Naive thymus-derived CD8-positive, alpha-beta T cell (primary cell): ENCODE measurements at regions not wholly inside any gene's neighbourhood (a gene's known extent, or its start where the extent isn't known, plus 50 kb on each side); places are given as distances from the start of the nearest gene placed in this dataset.

ENCODE experiments used
- ATAC-seq, 2 donors: fragments of 150-1000 bp; cut with Tn5 transposase in 1 of 2; sonication (Bioruptor Pico), chemical (Tn5 transposase) in 1 of 2; 1 replicate in 1 of 2; 2 replicates in 1 of 2; pipeline ENCODE4 v1.10.0; 2021; ENCODE audit warnings: mild to moderate bottlenecking in 2 of 2, moderate library complexity in 2 of 2
- POLR2A ChIA-PET: fragments of 350-600 bp; sonication (Branson Sonifier 250); formaldehyde crosslinking; loops from one replicate; lab custom pipeline; 2021; ENCODE audit warnings: antibody characterized with exemption; lab: Charles Lee
- DNase-seq, 10 donors: peaks; one replicate each; pipeline versions ENCODE4 v3.0.0 to v3.0.0-alpha.2; 2020 to 2022
- H3K27ac Mint-ChIP-seq, 10 donors: one replicate each; pipeline ENCODE4 v1.8.0; 2020 to 2022; ENCODE audit warnings: mild to moderate bottlenecking in 10 of 10, mixed read lengths in 10 of 10, moderate library complexity in 4 of 10, inconsistent platforms in 1 of 10
- H3K27me3 Mint-ChIP-seq, 5 donors: one replicate each; pipeline ENCODE4 v1.8.0; 2021 to 2022; ENCODE audit warnings: mixed read lengths in 5 of 5
- H3K36me3 Mint-ChIP-seq, 3 donors: one replicate each; pipeline ENCODE4 v1.8.0; 2020 to 2022; ENCODE audit warnings: mixed read lengths in 3 of 3, mild to moderate bottlenecking in 2 of 3, inconsistent platforms in 1 of 3
- H3K4me1 Mint-ChIP-seq, 4 donors: one replicate each; pipeline ENCODE4 v1.8.0; 2021 to 2022; ENCODE audit warnings: mixed read lengths in 4 of 4
- H3K4me3 Mint-ChIP-seq, 10 donors: one replicate each; pipeline ENCODE4 v1.8.0; 2020 to 2022; ENCODE audit warnings: mild to moderate bottlenecking in 10 of 10, mixed read lengths in 10 of 10, moderate library complexity in 6 of 10, inconsistent platforms in 1 of 10
- H3K9me3 Mint-ChIP-seq, 9 donors: one replicate each; pipeline ENCODE4 v1.8.0; 2020 to 2022; ENCODE audit warnings: mixed read lengths in 9 of 9, mild to moderate bottlenecking in 3 of 9, inconsistent platforms in 1 of 9, moderate library complexity in 1 of 9

GRCh38 chr4:125760956-125761355 is 446.2 kb downstream of the FAT4 start:
- peaks cover 0 to 3% (median 0%) of the 10 kb centered on the region in 9 donors for H3K9me3 Mint-ChIP-seq
- no peak overlapping the region for H3K27ac Mint-ChIP-seq
- ATAC-seq = no peak
- no peaks in the 10 kb centered on the region for H3K4me1 Mint-ChIP-seq
- H3K4me3 Mint-ChIP-seq = no peak overlapping the region
- DNase-seq = no peak
- no peaks in the 10 kb centered on the region for H3K36me3 Mint-ChIP-seq
- POLR2A ChIA-PET = no interaction called here
- H3K27me3 Mint-ChIP-seq = no peaks in the 10 kb centered on the region

- Mint-ChIP-seq H3K4me1 (no peaks in the 10 kb centered on the region), H3K9me3 (peaks cover 0 to 3% (median 0%) of the 10 kb centered on the region in 9 donors), H3K27me3 (no peaks in the 10 kb centered on the region), H3K4me3 (no peak overlapping the region), H3K27ac (no peak overlapping the region), H3K36me3 (no peaks in the 10 kb centered on the region)
- DNase-seq (no peak), ATAC-seq (no peak)
- POLR2A ChIA-PET = no interaction called here
Measured at GRCh38 chr4:125762537-125762936, 447.8 kb downstream of the FAT4 start.

- Mint-ChIP-seq H3K4me1 (no peaks in the 10 kb centered on the region), H3K9me3 (peaks cover 0 to 10% (median 0%) of the 10 kb centered on the region in 9 donors), H3K36me3 (no peaks in the 10 kb centered on the region), H3K27me3 (no peaks in the 10 kb centered on the region), H3K4me3 (no peak overlapping the region), H3K27ac (no peak overlapping the region)
- POLR2A ChIA-PET = no interaction called here
- no peak for ATAC-seq
- DNase-seq = no peak
Measured at GRCh38 chr4:125765941-125766340, 451.2 kb downstream of the FAT4 start.

GRCh38 chr4:125770814-125771398 is 456.2 kb downstream of the FAT4 start:
- no peaks in the 10 kb centered on the region for H3K4me1 Mint-ChIP-seq
- H3K27ac Mint-ChIP-seq = no peak overlapping the region
- H3K4me3 Mint-ChIP-seq = no peak overlapping the region
- DNase-seq (no peak), ATAC-seq (no peak)
- H3K36me3 Mint-ChIP-seq = no peaks in the 10 kb centered on the region
- H3K27me3 Mint-ChIP-seq = no peaks in the 10 kb centered on the region
- H3K9me3 Mint-ChIP-seq = peaks cover 0 to 38% (median 5%) of the 10 kb centered on the region in 9 donors
- POLR2A ChIA-PET = no interaction called here

GRCh38 chr4:125772680-125773079 is 457.9 kb downstream of the FAT4 start:
- Mint-ChIP-seq H3K27me3 (no peaks in the 10 kb centered on the region), H3K36me3 (no peaks in the 10 kb centered on the region), H3K9me3 (peaks cover 0 to 48% (median 5%) of the 10 kb centered on the region in 9 donors), H3K27ac (no peak overlapping the region), H3K4me1 (no peaks in the 10 kb centered on the region), H3K4me3 (no peak overlapping the region)
- ATAC-seq = no peak
- no peak for DNase-seq
- POLR2A ChIA-PET = no interaction called here

- DNase-seq = no peak
- H3K27ac Mint-ChIP-seq = no peak overlapping the region
- POLR2A ChIA-PET = no interaction called here
- ATAC-seq = no peak
- H3K27me3 Mint-ChIP-seq = no peaks in the 10 kb centered on the region
- peaks cover 0 to 48% (median 5%) of the 10 kb centered on the region in 9 donors for H3K9me3 Mint-ChIP-seq
- no peak overlapping the region for H3K4me3 Mint-ChIP-seq
- no peaks in the 10 kb centered on the region for H3K4me1 Mint-ChIP-seq
- H3K36me3 Mint-ChIP-seq = no peaks in the 10 kb centered on the region
Measured at GRCh38 chr4:125773502-125773901, 458.7 kb downstream of the FAT4 start.

GRCh38 chr4:125773931-125774330 is 459.2 kb downstream of the FAT4 start:
- DNase-seq (no peak), ATAC-seq (no peak)
- Mint-ChIP-seq H3K27ac (no peak overlapping the region), H3K36me3 (no peaks in the 10 kb centered on the region), H3K4me3 (no peak overlapping the region), H3K27me3 (no peaks in the 10 kb centered on the region), H3K4me1 (no peaks in the 10 kb centered on the region), H3K9me3 (peaks cover 0 to 48% (median 8%) of the 10 kb centered on the region in 9 donors)
- POLR2A ChIA-PET = no interaction called here

- Mint-ChIP-seq H3K27me3 (no peaks in the 10 kb centered on the region), H3K9me3 (peaks cover 0 to 40% (median 7%) of the 10 kb centered on the region in 9 donors), H3K4me1 (no peaks in the 10 kb centered on the region), H3K27ac (no peak overlapping the region), H3K36me3 (no peaks in the 10 kb centered on the region), H3K4me3 (no peak overlapping the region)
- POLR2A ChIA-PET = no interaction called here
- ATAC-seq (no peak), DNase-seq (no peak)
Measured at GRCh38 chr4:125776146-125776545, 461.4 kb downstream of the FAT4 start.

- Mint-ChIP-seq H3K36me3 (no peaks in the 10 kb centered on the region), H3K27me3 (no peaks in the 10 kb centered on the region), H3K4me3 (no peak overlapping the region), H3K27ac (no peak overlapping the region), H3K9me3 (peaks cover 0 to 15% (median 6%) of the 10 kb centered on the region in 9 donors), H3K4me1 (no peaks in the 10 kb centered on the region)
- POLR2A ChIA-PET = no interaction called here
- no peak for DNase-seq
- ATAC-seq = no peak
Measured at GRCh38 chr4:125780164-125780563, 465.4 kb downstream of the FAT4 start.

- H3K4me1 Mint-ChIP-seq = no peaks in the 10 kb centered on the region
- no peak overlapping the region for H3K4me3 Mint-ChIP-seq
- no peaks in the 10 kb centered on the region for H3K36me3 Mint-ChIP-seq
- DNase-seq (no peak), ATAC-seq (no peak)
- H3K9me3 Mint-ChIP-seq = peaks cover 0 to 11% (median 4%) of the 10 kb centered on the region in 9 donors
- POLR2A ChIA-PET = no interaction called here
- H3K27ac Mint-ChIP-seq = no peak overlapping the region
- H3K27me3 Mint-ChIP-seq = no peaks in the 10 kb centered on the region
Measured at GRCh38 chr4:125780747-125781146, 466.0 kb downstream of the FAT4 start.

- ATAC-seq (no peak), DNase-seq (no peak)
- Mint-ChIP-seq H3K36me3 (no peaks in the 10 kb centered on the region), H3K27me3 (no peaks in the 10 kb centered on the region), H3K27ac (no peak overlapping the region), H3K4me3 (no peak overlapping the region), H3K9me3 (peaks cover 0 to 11% (median 3%) of the 10 kb centered on the region in 9 donors), H3K4me1 (no peaks in the 10 kb centered on the region)
- POLR2A ChIA-PET = no interaction called here
Measured at GRCh38 chr4:125781651-125782050, 466.9 kb downstream of the FAT4 start.

- H3K36me3 Mint-ChIP-seq = no peaks in the 10 kb centered on the region
- peaks cover 0 to 2% (median 0%) of the 10 kb centered on the region in 9 donors for H3K9me3 Mint-ChIP-seq
- DNase-seq (no peak), ATAC-seq (no peak)
- POLR2A ChIA-PET = no interaction called here
- H3K4me1 Mint-ChIP-seq = no peaks in the 10 kb centered on the region
- H3K27me3 Mint-ChIP-seq = no peaks in the 10 kb centered on the region
- no peak overlapping the region for H3K4me3 Mint-ChIP-seq
- no peak overlapping the region for H3K27ac Mint-ChIP-seq
Measured at GRCh38 chr4:125784741-125785140, 470.0 kb downstream of the FAT4 start.

GRCh38 chr4:125787707-125788106 is 473.0 kb downstream of the FAT4 start:
- Mint-ChIP-seq H3K4me3 (no peak overlapping the region), H3K36me3 (no peaks in the 10 kb centered on the region), H3K4me1 (no peaks in the 10 kb centered on the region), H3K9me3 (peaks cover 0 to 2% (median 0%) of the 10 kb centered on the region in 9 donors), H3K27ac (no peak overlapping the region), H3K27me3 (no peaks in the 10 kb centered on the region)
- POLR2A ChIA-PET = no interaction called here
- DNase-seq (no peak), ATAC-seq (no peak)

GRCh38 chr4:125789023-125789422 is 474.3 kb downstream of the FAT4 start:
- Mint-ChIP-seq H3K4me3 (no peak overlapping the region), H3K27me3 (no peaks in the 10 kb centered on the region), H3K9me3 (peaks cover 0 to 2% (median 0%) of the 10 kb centered on the region in 9 donors), H3K36me3 (no peaks in the 10 kb centered on the region), H3K27ac (no peak overlapping the region), H3K4me1 (no peaks in the 10 kb centered on the region)
- ATAC-seq (no peak), DNase-seq (no peak)
- POLR2A ChIA-PET = no interaction called here
